HG02759 (cell line): ENCODE measurements at regions not wholly inside any gene's neighbourhood (a gene's known extent, or its start where the extent isn't known, plus 50 kb on each side); places are given as distances from the start of the nearest gene placed in this dataset.

Experiments
- ATAC-seq: cut with Tn5 transposase; IDR thresholded peaks from one replicate; pipeline ENCODE4 v1.9.1; 2021; ENCODE audit warnings: mild to moderate bottlenecking, moderate library complexity; ENCODE audit not compliant: unreplicated experiment

- no peak for ATAC-seq
These were observed 615.3 kb downstream of the BCL11A start for GRCh38 chr2:59938181-59938580.

DNA sequence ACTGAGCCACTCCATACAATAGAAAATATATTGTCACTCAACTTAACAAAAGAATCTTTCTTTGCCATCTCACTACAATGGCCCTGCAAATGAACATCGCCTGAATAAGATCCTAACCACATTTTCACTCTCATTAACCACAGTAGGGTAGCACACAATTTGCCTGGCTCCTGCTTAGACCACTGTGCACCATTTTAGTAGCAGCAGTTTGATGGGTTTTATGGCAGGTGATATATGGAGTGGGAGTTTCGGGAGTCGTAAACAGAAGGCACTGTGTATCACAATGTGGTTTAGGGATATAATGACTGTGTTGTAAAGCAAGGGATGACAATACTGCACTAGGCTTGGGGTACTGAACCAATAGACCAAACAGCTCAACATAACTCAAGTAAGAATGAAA is 617.4 kb downstream of the BCL11A start:
- no peak for ATAC-seq

DNA sequence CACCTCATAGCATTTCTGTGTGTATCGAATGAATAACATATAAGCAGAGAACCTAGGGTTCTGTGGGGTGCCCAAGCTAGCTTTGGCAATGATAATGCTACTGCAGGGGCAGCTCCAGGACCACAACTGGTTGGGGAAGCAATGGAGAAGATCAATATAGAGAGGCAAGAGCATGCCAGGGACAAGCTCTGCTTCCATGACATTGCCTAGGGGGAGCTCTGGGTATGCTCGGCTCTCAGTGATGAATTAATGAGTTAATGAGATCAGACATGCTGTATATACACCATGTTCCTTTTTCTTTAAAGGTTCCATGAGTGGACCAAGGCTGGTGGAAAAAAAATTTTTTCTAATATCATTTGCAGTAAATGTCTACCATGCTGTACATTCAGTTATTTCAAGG is 618.4 kb downstream of the BCL11A start:
- ATAC-seq = no peak

GRCh38 chr2:59933948-59934347 is 619.5 kb downstream of the BCL11A start:
- no peak for ATAC-seq

DNA sequence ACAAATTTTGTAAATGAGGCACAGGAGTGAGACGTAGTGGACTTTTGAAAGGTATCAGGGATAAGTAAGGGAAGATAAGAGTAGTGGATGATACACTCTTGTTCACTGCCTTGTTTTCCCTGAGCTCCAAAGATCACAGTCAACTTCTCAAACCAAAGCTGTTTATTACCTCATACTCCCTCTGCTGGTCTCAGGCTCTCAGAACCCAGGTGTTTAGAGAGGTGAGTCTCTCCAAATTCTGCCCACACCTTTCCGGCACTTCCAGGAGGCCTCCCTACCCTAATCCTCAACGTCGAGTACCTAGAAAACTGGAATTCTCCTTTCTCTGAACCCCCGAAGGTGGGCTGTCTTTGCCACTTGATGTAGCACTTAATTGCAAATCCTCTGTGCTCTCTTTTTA is 621.1 kb downstream of the BCL11A start:
- ATAC-seq = no peak

- ATAC-seq = no peak
These were observed 623.0 kb downstream of the BCL11A start for GRCh38 chr2:59930430-59930829.

GRCh38 chr2:59926731-59927130 is 626.7 kb downstream of the BCL11A start:
- no peak for ATAC-seq

- ATAC-seq = no peak
These were observed 628.1 kb downstream of the BCL11A start for GRCh38 chr2:59925321-59925720.

- no peak for ATAC-seq
These were observed 629.1 kb downstream of the BCL11A start for GRCh38 chr2:59924346-59924745.

GRCh38 chr2:59922450-59922849 is 631.0 kb downstream of the BCL11A start:
- ATAC-seq = no peak

DNA sequence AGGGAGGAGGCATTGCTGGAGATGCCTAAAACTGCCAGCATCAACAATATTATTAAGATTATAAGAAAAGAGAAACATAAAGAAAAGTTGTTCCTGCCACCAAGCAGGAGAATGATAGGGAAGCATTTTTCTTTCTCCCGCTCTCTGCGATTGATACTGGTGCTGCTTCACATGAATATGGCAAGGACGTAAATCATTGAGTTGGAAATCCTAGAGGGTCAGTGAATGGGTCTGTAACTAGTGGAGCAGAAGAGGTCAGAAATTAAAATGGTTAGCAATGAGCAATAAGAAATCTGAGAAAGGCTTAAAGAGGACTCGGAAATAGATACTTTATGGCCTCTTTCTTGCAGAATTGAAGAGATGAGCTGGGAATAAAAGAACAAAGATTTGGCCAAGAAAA is 631.7 kb downstream of the BCL11A start:
- no peak for ATAC-seq

- ATAC-seq = no peak
These were observed 632.5 kb downstream of the BCL11A start for GRCh38 chr2:59920961-59921360.

- no peak for ATAC-seq
These were observed 633.1 kb downstream of the BCL11A start for GRCh38 chr2:59920307-59920706.

DNA sequence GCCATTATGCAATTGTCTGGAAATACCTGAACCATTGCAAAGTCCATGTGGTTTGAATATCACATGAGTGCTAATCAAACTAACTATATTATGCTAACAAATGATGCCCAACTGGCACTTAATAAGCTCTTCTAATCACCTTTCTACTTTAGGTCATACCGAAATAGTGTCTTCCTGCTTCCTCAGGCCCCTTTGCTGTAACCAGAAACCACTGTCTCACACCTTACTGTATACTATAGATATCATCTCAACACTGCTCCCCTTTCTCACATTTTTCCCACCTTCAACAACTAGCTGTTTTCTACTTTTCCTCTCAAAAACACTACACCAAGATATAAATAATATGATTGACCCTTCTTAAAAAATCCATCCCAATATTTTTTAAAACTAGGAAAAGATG is 633.9 kb downstream of the BCL11A start:
- ATAC-seq = no peak

DNA sequence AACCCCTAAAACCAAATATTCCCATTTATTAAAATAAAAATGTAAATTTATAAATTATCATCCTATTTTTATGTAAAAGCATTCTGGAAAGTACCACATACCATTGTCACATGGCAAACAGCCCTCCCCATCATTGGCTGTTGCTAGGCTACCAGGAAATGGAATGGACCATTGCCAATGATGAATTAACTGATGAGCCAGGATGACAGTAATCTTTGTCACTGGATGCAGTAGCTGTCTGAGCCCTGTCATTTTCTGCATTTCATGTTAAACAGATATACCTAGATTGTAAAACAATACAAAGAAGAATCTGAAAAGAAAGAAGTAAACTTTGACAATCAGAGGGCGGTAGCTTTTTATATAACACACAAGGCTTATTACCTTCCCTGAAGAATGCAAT is 641.4 kb downstream of the BCL11A start:
- ATAC-seq = no peak

DNA sequence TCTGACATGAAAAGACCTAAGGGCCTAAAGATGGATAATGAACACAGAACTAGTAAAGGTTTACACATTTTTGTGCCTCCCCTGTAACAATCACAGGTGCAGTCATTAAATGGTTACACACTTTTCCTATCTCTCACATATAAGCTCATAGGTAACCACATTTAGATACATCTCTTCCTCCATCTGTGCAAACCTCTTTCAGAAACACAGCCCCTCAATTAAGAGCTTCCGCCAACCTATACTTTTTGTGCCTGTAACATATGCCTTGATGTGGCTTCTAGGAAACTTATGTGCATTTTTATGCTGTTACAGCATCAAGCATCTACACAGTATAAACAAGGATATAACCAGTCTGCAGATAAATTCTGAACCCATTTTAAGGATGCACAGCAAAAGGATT is 643.3 kb downstream of the BCL11A start:
- ATAC-seq = no peak

GRCh38 chr2:59909147-59909546 is 644.3 kb downstream of the BCL11A start:
- ATAC-seq = no peak

- no peak for ATAC-seq
These were observed 647.7 kb downstream of the BCL11A start for GRCh38 chr2:59905731-59906130.

DNA sequence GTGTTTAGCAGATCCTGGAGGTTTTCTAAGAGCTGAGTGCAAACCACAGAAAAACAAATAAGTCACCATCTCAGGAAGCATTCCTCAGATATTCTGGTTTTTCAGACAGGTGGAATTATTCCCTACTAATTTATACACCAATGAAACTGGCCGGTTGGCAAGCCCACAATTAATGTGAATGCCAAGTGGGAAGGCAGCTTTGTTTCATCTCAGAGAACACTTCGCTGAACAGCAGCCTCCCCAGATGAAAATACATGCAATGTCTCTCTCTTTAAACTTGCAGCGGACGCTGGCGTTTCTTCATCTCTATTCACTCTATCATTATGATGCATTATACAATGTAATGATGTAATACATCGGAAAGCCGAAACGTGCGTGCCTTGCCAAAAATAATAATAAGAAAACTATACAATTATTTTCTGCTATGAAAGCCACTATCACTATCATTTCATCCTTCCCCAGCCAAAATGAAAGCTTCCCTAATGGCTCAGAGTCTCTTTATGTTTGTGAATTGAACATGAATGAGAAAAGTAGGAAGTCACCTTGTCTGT is 649.4 kb downstream of the BCL11A start:
- no peak for ATAC-seq

DNA sequence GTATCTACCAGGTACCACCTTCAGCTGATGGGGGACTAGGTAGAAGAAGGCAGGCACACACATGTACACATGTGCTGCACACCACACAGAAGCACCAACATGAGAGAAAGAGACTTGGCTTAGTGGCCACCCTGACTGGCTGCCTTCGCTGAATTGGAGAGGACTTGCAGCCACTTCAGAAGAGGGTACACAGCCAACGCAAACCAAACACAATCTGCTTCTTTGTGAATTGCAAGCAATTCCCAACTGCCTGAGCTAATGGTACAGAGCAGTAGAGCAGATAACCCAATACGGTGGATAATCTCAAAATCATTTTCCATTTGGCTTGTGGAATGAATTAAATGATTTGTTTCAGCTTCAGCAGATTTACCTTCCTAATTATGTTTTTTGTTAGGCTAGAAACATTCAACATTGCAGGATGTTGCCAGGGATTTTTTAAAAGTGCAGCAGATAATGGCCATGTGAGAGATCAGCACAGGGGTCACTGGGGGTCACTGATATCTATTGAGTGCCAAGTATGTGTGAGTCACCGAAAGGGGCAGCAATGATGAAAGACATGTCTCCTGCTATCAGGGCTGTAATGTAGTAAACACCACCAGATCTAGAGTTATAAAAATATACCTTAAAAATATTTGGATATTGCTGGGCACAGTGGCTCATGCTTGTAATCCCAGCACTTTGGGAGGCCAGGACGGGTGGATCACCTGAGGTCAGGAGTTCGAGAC is 652.6 kb downstream of the BCL11A start:
- ATAC-seq = no peak

GRCh38 chr2:59899692-59900091 is 653.8 kb downstream of the BCL11A start:
- no peak for ATAC-seq

- ATAC-seq = no peak
These were observed 656.8 kb downstream of the BCL11A start for GRCh38 chr2:59896499-59897245.
